GM23338 (cell line): ENCODE measurements at regions not wholly inside any gene's neighbourhood (a gene's known extent, or its start where the extent isn't known, plus 50 kb on each side); places are given as distances from the start of the nearest gene placed in this dataset.
A peak's percentile ranks its signal among the peaks of the same experiment; 100 is the strongest.

Source experiments
- ATAC-seq: fragments of 200-7000 bp; cut with Tn5 transposase; 3 replicates; pipeline ENCODE4 v1.9.1; 2020
- DNase-seq: peaks from one replicate; pipeline ENCODE4 v3.0.0-alpha.2; 2015; ENCODE audit warnings: low spot score
- H2AFZ ChIP-seq: fragments of 200-600 bp; sonication (generic); 2 replicates; pipeline ENCODE4 v1.8.0; 2016; ENCODE audit warnings: antibody characterized with exemption, mild to moderate bottlenecking, moderate library complexity
- H3F3A ChIP-seq: fragments of 200-600 bp; sonication (generic); replicated peaks from 2 replicates; pipeline ENCODE4 v1.8.0; 2017; ENCODE audit warnings: antibody characterized with exemption, mixed run types, low read depth
- H3K27ac ChIP-seq: fragments of 200-600 bp; sonication (generic); 2 replicates; pipeline ENCODE4 v1.6.1; 2016; ENCODE audit warnings: low read depth
- H3K27me3 ChIP-seq: fragments of 200-600 bp; sonication (generic); 2 replicates; pipeline ENCODE4 v1.8.0; 2016; ENCODE audit warnings: mild to moderate bottlenecking, mixed run types, moderate library complexity; ENCODE audit not compliant: insufficient read depth
- H3K36me3 ChIP-seq: fragments of 200-600 bp; sonication (generic); 2 replicates; pipeline ENCODE4 v1.8.0; 2016; ENCODE audit warnings: mild to moderate bottlenecking; ENCODE audit not compliant: insufficient read depth
- H3K4me1 ChIP-seq: fragments of 200-600 bp; sonication (generic); 2 replicates; pipeline ENCODE4 v1.8.0; 2016; ENCODE audit warnings: mild to moderate bottlenecking, moderate library complexity; ENCODE audit not compliant: insufficient read depth
- H3K4me2 ChIP-seq: fragments of 200-600 bp; sonication (generic); 2 replicates; pipeline ENCODE4 v1.7.1; 2017; ENCODE audit warnings: mixed run types
- H3K4me3 ChIP-seq: fragments of 200-600 bp; sonication (generic); 2 replicates; pipeline ENCODE4 v1.6.1; 2016; ENCODE audit warnings: mixed run types
- H3K79me2 ChIP-seq: fragments of 200-600 bp; sonication (generic); replicated peaks from 2 replicates; pipeline ENCODE4 v1.8.0; 2017; ENCODE audit warnings: mild to moderate bottlenecking; ENCODE audit not compliant: insufficient read depth
- H3K9me2 ChIP-seq: fragments of 200-600 bp; sonication (generic); 2 replicates; pipeline ENCODE4 v1.8.0; 2017; ENCODE audit not compliant: insufficient read depth
- H4K20me1 ChIP-seq: fragments of 200-600 bp; sonication (generic); replicated peaks from 2 replicates; pipeline ENCODE4 v1.8.0; 2017; ENCODE audit warnings: mild to moderate bottlenecking; ENCODE audit not compliant: insufficient read depth
- H3K27ac Mint-ChIP-seq: 2 replicates; pipeline ENCODE4 v1.8.0; 2020; ENCODE audit warnings: inconsistent platforms, mild to moderate bottlenecking, moderate library complexity, mixed read lengths
- H3K27me3 Mint-ChIP-seq: 3 replicates; pipeline ENCODE4 v1.8.0; 2022; ENCODE audit warnings: low read depth, mild to moderate bottlenecking, moderate library complexity, mixed read lengths, inconsistent platforms; ENCODE audit not compliant: insufficient read depth, poor library complexity
- H3K36me3 Mint-ChIP-seq: 3 replicates; pipeline ENCODE4 v1.8.0; 2021; ENCODE audit warnings: low read depth, mild to moderate bottlenecking, inconsistent platforms, moderate library complexity, mixed read lengths
- H3K4me1 Mint-ChIP-seq: 3 replicates; pipeline ENCODE4 v1.8.0; 2020; ENCODE audit warnings: mild to moderate bottlenecking, inconsistent platforms, mixed read lengths
- H3K4me3 Mint-ChIP-seq: 3 replicates; pipeline ENCODE4 v1.8.0; 2021; ENCODE audit warnings: moderate library complexity, mild to moderate bottlenecking, inconsistent platforms, mixed read lengths
- H3K9me3 Mint-ChIP-seq: 3 replicates; pipeline ENCODE4 v1.8.0; 2020; ENCODE audit warnings: moderate library complexity, mild to moderate bottlenecking, inconsistent platforms, mixed read lengths
- CREB1 ChIP-seq: fragments of 250-450 bp; sonication (Bioruptor Pico); IDR thresholded peaks from 2 replicates; pipeline ENCODE4 v1.5.0; 2020; ENCODE audit warnings: low read depth, mild to moderate bottlenecking, moderate library complexity
- ETS1 ChIP-seq: IDR thresholded peaks from 2 replicates; pipeline ENCODE4 v1.6.1; 2016; ENCODE audit warnings: antibody characterized with exemption
- EZH2 ChIP-seq: fragments of 200-600 bp; sonication (generic); IDR thresholded peaks from one replicate; pipeline ENCODE4 v1.8.0; 2017; ENCODE audit warnings: antibody characterized with exemption, mild to moderate bottlenecking, low read depth; ENCODE audit not compliant: unreplicated experiment
- EZH2phosphoT487 ChIP-seq: fragments of 200-600 bp; sonication (generic); IDR thresholded peaks from one replicate; pipeline ENCODE4 v1.8.1; 2018; ENCODE audit warnings: antibody characterized with exemption; ENCODE audit not compliant: unreplicated experiment
- JUNB ChIP-seq: IDR thresholded peaks from one replicate; pipeline ENCODE4 v1.6.1; 2016; ENCODE audit warnings: antibody characterized with exemption; ENCODE audit not compliant: unreplicated experiment
- NANOG ChIP-seq: IDR thresholded peaks from 2 replicates; pipeline ENCODE4 v1.6.1; 2016; ENCODE audit warnings: antibody characterized with exemption, borderline replicate concordance
- POLR2AphosphoS5 ChIP-seq: IDR thresholded peaks from 2 replicates; pipeline ENCODE4 v1.6.1; 2016; ENCODE audit warnings: antibody characterized with exemption, low read depth
- STAT1 ChIP-seq: IDR thresholded peaks from one replicate; pipeline ENCODE4 v1.6.1; 2016; ENCODE audit warnings: antibody characterized with exemption; ENCODE audit not compliant: unreplicated experiment
- ZNF114 ChIP-seq: fragments of 250-450 bp; sonication (Bioruptor Pico); IDR thresholded peaks from 2 replicates; pipeline ENCODE4 v1.5.0; 2020; ENCODE audit warnings: mild to moderate bottlenecking, moderate library complexity
- ZNF331 ChIP-seq: fragments of 250-450 bp; sonication (Bioruptor Pico); IDR thresholded peaks from 2 replicates; pipeline ENCODE4 v1.5.0; 2020; ENCODE audit warnings: low read depth, mild to moderate bottlenecking, moderate library complexity
- TF ChIP-seq, protein P1 (sequence below), 2 experiments: fragments of 200-600 bp in 1 of 2; sonication (generic) in 1 of 2; conservative IDR thresholded peaks; 2 replicates each; pipeline versions ENCODE4 v1.5.1 to v1.6.1; 2016 to 2017; ENCODE audit warnings: antibody characterized with exemption in 2 of 2, low read depth in 2 of 2, mild to moderate bottlenecking in 2 of 2, moderate library complexity in 1 of 2
- TF ChIP-seq, protein P2 (sequence below): IDR thresholded peaks from one replicate; pipeline ENCODE4 v1.6.1; 2018; ENCODE audit warnings: antibody characterized with exemption; ENCODE audit not compliant: unreplicated experiment

DNA sequence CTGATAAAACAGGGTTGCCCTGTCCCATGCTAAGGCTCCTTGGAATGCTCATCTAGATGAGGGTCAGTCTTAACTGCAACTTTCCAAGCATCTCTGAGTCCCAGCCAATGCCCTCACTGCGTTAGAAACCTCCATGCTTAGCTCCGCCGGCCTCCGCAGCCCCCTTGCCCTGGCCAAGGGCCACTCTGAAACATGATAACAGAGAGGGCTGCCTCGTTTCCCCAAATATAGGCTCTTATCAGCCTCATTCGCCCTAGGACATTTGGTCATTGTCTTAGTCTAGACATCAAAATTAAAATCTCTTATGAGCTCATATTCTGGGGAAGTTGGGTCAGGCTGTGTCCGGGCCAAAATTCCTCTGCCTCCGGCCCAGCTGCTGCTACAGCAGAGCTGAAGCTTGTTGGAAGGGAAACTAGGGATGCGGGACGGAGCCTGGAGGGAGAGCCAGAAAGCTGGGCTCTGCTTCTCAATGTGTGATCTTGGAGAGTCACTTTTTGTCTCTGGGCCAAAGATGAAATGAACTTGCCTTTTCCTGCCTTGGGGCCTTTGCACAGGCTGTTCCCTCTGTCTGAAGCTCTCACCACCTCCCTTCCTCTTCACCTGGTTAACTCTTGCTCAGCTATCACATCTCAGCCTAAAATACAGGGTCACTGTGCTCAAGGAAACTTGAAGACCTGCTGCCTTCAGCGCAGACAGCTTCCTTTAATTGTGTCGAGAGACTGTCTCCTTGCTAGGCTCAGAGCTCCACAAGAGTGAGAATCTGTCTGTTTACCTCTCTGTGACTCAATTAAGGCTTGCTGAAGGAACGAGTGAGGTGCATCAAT is 191.3 kb downstream of the RGS3 start (continued):
- no peak for TF ChIP-seq ETS1
- no peak for TF ChIP-seq EZH2phosphoT487
- TF ChIP-seq POLR2AphosphoS5: no peak
- no peak for TF ChIP-seq JUNB
- no peak for TF ChIP-seq NANOG
- no peak for TF ChIP-seq ZNF114 (CRISPR knock-in tag)
- no peak for TF ChIP-seq CREB1 (CRISPR knock-in tag)
- TF ChIP-seq EZH2: no peak

DNA sequence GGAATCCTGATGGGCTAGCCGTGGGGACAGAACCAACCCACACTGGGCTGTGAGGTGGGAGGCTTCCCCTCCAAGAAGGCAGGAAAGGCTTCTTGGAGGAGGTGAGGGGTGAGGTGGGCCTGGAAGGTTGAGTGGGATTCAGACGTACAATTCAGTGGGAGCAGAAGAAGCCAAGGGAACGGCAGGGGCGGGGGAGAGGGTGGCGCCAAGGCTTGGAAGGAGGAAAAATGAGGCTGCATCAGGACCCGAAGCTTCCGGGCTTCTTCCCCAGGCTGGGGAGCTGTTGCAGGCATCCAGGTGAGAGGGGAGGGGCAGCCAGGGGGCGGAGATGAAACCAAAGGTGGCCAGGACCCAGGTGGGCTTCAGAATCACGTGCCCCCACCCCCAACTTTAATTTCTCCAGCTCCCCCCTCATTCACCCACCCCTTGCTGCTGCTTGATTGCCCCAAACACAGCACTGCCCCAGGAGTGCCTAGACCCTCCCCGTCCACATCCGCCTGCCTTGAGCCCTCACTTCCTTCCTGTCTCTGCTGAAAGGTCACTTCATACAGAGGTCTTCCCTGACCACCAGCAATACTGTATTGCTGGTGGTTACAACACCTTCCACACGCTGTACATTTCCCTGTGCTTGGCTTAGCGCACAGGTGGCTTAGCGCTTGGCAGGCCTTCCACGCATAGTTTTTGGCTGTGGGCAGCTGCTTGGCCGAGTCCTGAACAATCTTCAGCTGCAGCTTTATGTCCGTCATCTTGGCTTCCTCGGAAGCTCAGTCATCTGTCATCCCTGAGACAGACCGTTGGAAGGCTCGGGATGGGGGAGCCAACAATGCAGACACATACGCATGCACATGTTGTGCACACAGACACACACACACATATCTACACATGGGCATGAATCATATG is 193.5 kb downstream of the RGS3 start:
- peaks cover 19% of the 10 kb centered on the region for H3K27me3 Mint-ChIP-seq
- H3K4me1 ChIP-seq: peaks cover 3% of the 10 kb centered on the region; the same call in 1 of the 2 replicates
- no peak overlapping the region for H3K27ac Mint-ChIP-seq
- DNase-seq (peak; percentile 21), ATAC-seq (no peak)
- no peak overlapping the region for H3K4me2 ChIP-seq
- no peaks in the 10 kb centered on the region for H4K20me1 ChIP-seq
- H3K4me3 ChIP-seq: no peak overlapping the region
- no peaks in the 10 kb centered on the region for H3K36me3 Mint-ChIP-seq
- H2AFZ ChIP-seq: 0 out of 2 replicates have a peak overlapping the region, but pooled peaks have one; percentile 28
- TF ChIP-seq, protein P1, sequence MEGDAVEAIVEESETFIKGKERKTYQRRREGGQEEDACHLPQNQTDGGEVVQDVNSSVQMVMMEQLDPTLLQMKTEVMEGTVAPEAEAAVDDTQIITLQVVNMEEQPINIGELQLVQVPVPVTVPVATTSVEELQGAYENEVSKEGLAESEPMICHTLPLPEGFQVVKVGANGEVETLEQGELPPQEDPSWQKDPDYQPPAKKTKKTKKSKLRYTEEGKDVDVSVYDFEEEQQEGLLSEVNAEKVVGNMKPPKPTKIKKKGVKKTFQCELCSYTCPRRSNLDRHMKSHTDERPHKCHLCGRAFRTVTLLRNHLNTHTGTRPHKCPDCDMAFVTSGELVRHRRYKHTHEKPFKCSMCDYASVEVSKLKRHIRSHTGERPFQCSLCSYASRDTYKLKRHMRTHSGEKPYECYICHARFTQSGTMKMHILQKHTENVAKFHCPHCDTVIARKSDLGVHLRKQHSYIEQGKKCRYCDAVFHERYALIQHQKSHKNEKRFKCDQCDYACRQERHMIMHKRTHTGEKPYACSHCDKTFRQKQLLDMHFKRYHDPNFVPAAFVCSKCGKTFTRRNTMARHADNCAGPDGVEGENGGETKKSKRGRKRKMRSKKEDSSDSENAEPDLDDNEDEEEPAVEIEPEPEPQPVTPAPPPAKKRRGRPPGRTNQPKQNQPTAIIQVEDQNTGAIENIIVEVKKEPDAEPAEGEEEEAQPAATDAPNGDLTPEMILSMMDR (conservative IDR thresholded peaks at IDR 0.05; ENCODE audit: low read depth in 2 of 2): no peak
- TF ChIP-seq ETS1 (no peak), POLR2AphosphoS5 (no peak), STAT1 (no peak), JUNB (no peak), NANOG (no peak), CREB1 (CRISPR knock-in tag) (no peak), ZNF331 (CRISPR knock-in tag) (no peak), ZNF114 (CRISPR knock-in tag) (no peak)
- TF ChIP-seq, protein P2, sequence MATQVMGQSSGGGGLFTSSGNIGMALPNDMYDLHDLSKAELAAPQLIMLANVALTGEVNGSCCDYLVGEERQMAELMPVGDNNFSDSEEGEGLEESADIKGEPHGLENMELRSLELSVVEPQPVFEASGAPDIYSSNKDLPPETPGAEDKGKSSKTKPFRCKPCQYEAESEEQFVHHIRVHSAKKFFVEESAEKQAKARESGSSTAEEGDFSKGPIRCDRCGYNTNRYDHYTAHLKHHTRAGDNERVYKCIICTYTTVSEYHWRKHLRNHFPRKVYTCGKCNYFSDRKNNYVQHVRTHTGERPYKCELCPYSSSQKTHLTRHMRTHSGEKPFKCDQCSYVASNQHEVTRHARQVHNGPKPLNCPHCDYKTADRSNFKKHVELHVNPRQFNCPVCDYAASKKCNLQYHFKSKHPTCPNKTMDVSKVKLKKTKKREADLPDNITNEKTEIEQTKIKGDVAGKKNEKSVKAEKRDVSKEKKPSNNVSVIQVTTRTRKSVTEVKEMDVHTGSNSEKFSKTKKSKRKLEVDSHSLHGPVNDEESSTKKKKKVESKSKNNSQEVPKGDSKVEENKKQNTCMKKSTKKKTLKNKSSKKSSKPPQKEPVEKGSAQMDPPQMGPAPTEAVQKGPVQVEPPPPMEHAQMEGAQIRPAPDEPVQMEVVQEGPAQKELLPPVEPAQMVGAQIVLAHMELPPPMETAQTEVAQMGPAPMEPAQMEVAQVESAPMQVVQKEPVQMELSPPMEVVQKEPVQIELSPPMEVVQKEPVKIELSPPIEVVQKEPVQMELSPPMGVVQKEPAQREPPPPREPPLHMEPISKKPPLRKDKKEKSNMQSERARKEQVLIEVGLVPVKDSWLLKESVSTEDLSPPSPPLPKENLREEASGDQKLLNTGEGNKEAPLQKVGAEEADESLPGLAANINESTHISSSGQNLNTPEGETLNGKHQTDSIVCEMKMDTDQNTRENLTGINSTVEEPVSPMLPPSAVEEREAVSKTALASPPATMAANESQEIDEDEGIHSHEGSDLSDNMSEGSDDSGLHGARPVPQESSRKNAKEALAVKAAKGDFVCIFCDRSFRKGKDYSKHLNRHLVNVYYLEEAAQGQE: no peak
- no peak overlapping the region for H3K4me3 Mint-ChIP-seq
- H3K36me3 ChIP-seq: no peaks in the 10 kb centered on the region
- peaks cover 19% of the 10 kb centered on the region for H3K4me1 Mint-ChIP-seq
- no peaks in the 10 kb centered on the region for H3K9me2 ChIP-seq
- no peaks in the 10 kb centered on the region for H3K27me3 ChIP-seq
- H3K79me2 ChIP-seq: no peaks in the 10 kb centered on the region
- no peak overlapping the region for H3K27ac ChIP-seq
- no peaks in the 10 kb centered on the region for H3K9me3 Mint-ChIP-seq
- 0 out of 2 replicates have a peak, but pooled peaks cover 5% of the 10 kb centered on the region for H3F3A ChIP-seq
